ENCODE measurements at regions not wholly inside any gene's neighbourhood (a gene's known extent, or its start where the extent isn't known, plus 50 kb on each side); places are given as distances from the start of the nearest gene placed in this dataset.

GRCh38 chr9:33690143-33690933 lies 105.0 kb upstream of the PRSS3 start:
- Histone ChIP-seq H2BK20ac (ENCODE audit: low read depth, low read length, poor library complexity, severe bottlenecking) (no peak overlapping the region), H3K23ac (ENCODE audit: insufficient read length, low read depth, low read length) (no peak overlapping the region), H3K79me1 (ENCODE audit: insufficient read depth, low read depth, low read length, poor library complexity, severe bottlenecking) (no peaks in the 10 kb centered on the region), H3K9me3 (ENCODE audit: control insufficient read depth, low read depth, low read length) (no peaks in the 10 kb centered on the region), H4K20me1 (ENCODE audit: control insufficient read depth, insufficient read depth, insufficient read length) (no peaks in the 10 kb centered on the region), H3K23me2 (ENCODE audit: insufficient read length, low read depth, low read length, poor library complexity, severe bottlenecking) (no peaks in the 10 kb centered on the region), H3K9ac (ENCODE audit: extremely low read depth, insufficient read length, low read length) (no peak overlapping the region), H3K4me2 (ENCODE audit: insufficient read depth, insufficient read length, low read length) (no peak overlapping the region), H4K5ac (ENCODE audit: insufficient read length, low read depth, low read length) (no peak overlapping the region), H3K79me2 (ENCODE audit: insufficient read depth, low read length) (no peaks in the 10 kb centered on the region), H3K4ac (ENCODE audit: low read depth, low read length) (no peak overlapping the region), H3K56ac (ENCODE audit: insufficient read length, low read depth, low read length) (no peak overlapping the region), H4K8ac (replicated peaks; ENCODE audit: insufficient read length, low read depth, low read length) (no peak overlapping the region), H3T11ph (ENCODE audit: low read length) (no peak overlapping the region), H3K27ac (ENCODE audit: insufficient read length, low read depth, low read length) (no peak overlapping the region), H2BK120ac (ENCODE audit: low read depth, low read length, poor library complexity, severe bottlenecking) (no peak overlapping the region), H2AFZ (ENCODE audit: low read length) (no peak overlapping the region), H2BK12ac (ENCODE audit: insufficient read length, low read depth, low read length) (no peak overlapping the region), H4K91ac (ENCODE audit: insufficient read length, low read depth, low read length) (no peak overlapping the region), H2BK5ac (ENCODE audit: insufficient read length, low read length) (no peak overlapping the region), H3K18ac (ENCODE audit: insufficient read length, low read depth, low read length) (no peak overlapping the region), H2AK5ac (ENCODE audit: insufficient read length, low read length) (no peak overlapping the region), H2BK15ac (ENCODE audit: low read depth, low read length) (no peak overlapping the region), H3K27me3 (ENCODE audit: insufficient read depth, low read length) (no peaks in the 10 kb centered on the region), H3K14ac (ENCODE audit: insufficient read depth, low read length) (no peak overlapping the region), H3K4me1 (ENCODE audit: insufficient read depth, low read length) (no peaks in the 10 kb centered on the region)
- TF ChIP-seq CTCF (conservative IDR thresholded peaks at IDR 0.05): no peak
- Mint-ChIP-seq H3K4me1 (no peaks in the 10 kb centered on the region), H3K27me3 (ENCODE audit: low read depth) (peaks cover 8% of the 10 kb centered on the region), H3K27ac (no peak overlapping the region), H3K9me3 (no peaks in the 10 kb centered on the region), H3K36me3 (ENCODE audit: insufficient read depth in 1 of 3, low read depth in 3 of 3) (no peaks in the 10 kb centered on the region), H3K4me3 (no peak overlapping the region)
- no peak for DNase-seq
- WGBS (ENCODE audit: extremely low coverage, insufficient read length, low lambda C conversion rate): no CpG with 5 or more reads among the region's 2 CpGs
